Common myeloid progenitor, CD34-positive (primary cell): ENCODE measurements at regions not wholly inside any gene's neighbourhood (a gene's known extent, or its start where the extent isn't known, plus 50 kb on each side); places are given as distances from the start of the nearest gene placed in this dataset.
"Not testable (repeated sequence)": the region's sequence is repeated elsewhere in the genome, so short reads cannot be mapped to it uniquely, and the experiment has no call there.

Source experiments
- CTCF ChIA-PET: fragments of 350-600 bp; sonication (Branson Sonifier 250); formaldehyde crosslinking; loops from one replicate; lab custom pipeline; 2021; ENCODE audit warnings: antibody characterized with exemption; lab: Charles Lee
- POLR2A ChIA-PET: fragments of 350-600 bp; sonication (Branson Sonifier 250); formaldehyde crosslinking; loops from one replicate; lab custom pipeline; 2021; ENCODE audit warnings: antibody characterized with exemption; lab: Charles Lee
- DNase-seq, 3 donors: peaks; one replicate each; pipeline versions ENCODE4 v3.0.0 to v3.0.0-alpha.2; 2013
- H3K27ac ChIP-seq, 2 experiments: 1 replicate in 1 of 2; 2 replicates in 1 of 2; pipeline ENCODE4 v1.7.0; 2013; ENCODE audit warnings: inconsistent platforms in 2 of 2, low read length in 2 of 2, mild to moderate bottlenecking in 2 of 2, low read depth in 1 of 2, moderate library complexity in 1 of 2; ENCODE audit not compliant: severe bottlenecking in 2 of 2, insufficient read depth in 1 of 2, poor library complexity in 1 of 2
- H3K27me3 ChIP-seq, 5 experiments: replicated peaks in 2 of 5; 1 replicate in 3 of 5; 2 replicates in 2 of 5; pipeline versions ENCODE4 v1.6.1 to v1.7.0; 2013; ENCODE audit warnings: low read length in 4 of 5, mild to moderate bottlenecking in 2 of 5, moderate library complexity in 2 of 5, inconsistent platforms in 1 of 5; ENCODE audit not compliant: insufficient read depth in 5 of 5, control insufficient read depth in 4 of 5
- H3K36me3 ChIP-seq, 4 experiments: 1 replicate in 2 of 4; 2 replicates in 2 of 4; pipeline versions ENCODE4 v1.6.1 to v1.7.0; 2013; ENCODE audit warnings: low read length in 3 of 4, control low read depth in 1 of 4, mild to moderate bottlenecking in 1 of 4; ENCODE audit not compliant: control insufficient read depth in 4 of 4, insufficient read depth in 4 of 4
- H3K4me1 ChIP-seq, 4 experiments: 1 replicate in 3 of 4; 2 replicates in 1 of 4; pipeline versions ENCODE4 v1.6.1 to v1.7.1; 2013; ENCODE audit warnings: low read length in 3 of 4, mild to moderate bottlenecking in 3 of 4, control low read depth in 1 of 4, inconsistent platforms in 1 of 4, moderate library complexity in 1 of 4; ENCODE audit not compliant: control insufficient read depth in 4 of 4, insufficient read depth in 4 of 4; ENCODE audit errors: control extremely low read depth in 1 of 4
- H3K4me3 ChIP-seq, 7 experiments: 1 replicate in 4 of 7; 2 replicates in 3 of 7; pipeline versions ENCODE4 v1.5.1 to v1.7.0; 2013; ENCODE audit warnings: mild to moderate bottlenecking in 7 of 7, low read length in 6 of 7, moderate library complexity in 6 of 7, inconsistent platforms in 2 of 7, low read depth in 2 of 7, control low read depth in 1 of 7; ENCODE audit not compliant: insufficient read depth in 4 of 7, control insufficient read depth in 1 of 7; ENCODE audit errors: extremely low read depth in 1 of 7
- H3K9me3 ChIP-seq, 5 experiments: 1 replicate in 4 of 5; 2 replicates in 1 of 5; pipeline versions ENCODE4 v1.6.1 to v1.7.1; 2013; ENCODE audit warnings: low read length in 4 of 5, mild to moderate bottlenecking in 2 of 5, inconsistent platforms in 1 of 5, low read depth in 1 of 5, moderate library complexity in 1 of 5; ENCODE audit not compliant: control insufficient read depth in 4 of 5, insufficient read depth in 2 of 5; ENCODE audit errors: control extremely low read depth in 1 of 5
- WGBS: methylation state at CpG from one replicate; pipeline ENCODE4 v1.1.5; 2013; ENCODE audit not compliant: insufficient coverage; 5-methylcytosine and 5-hydroxymethylcytosine counted together

GRCh38 chrX:153266140-153266539, 55.4 kb downstream of the PNMA6F start:
- H3K4me1 ChIP-seq, POLR2A ChIA-PET, DNase-seq, H3K9me3 ChIP-seq, CTCF ChIA-PET, H3K27me3 ChIP-seq, H3K27ac ChIP-seq, H3K36me3 ChIP-seq, H3K4me3 ChIP-seq: not testable (repeated sequence)
- no CpG with 5 or more reads among the region's 16 CpGs for WGBS

- DNase-seq, CTCF ChIA-PET, H3K9me3 ChIP-seq, H3K36me3 ChIP-seq, H3K4me3 ChIP-seq, POLR2A ChIA-PET, H3K27ac ChIP-seq, H3K27me3 ChIP-seq, H3K4me1 ChIP-seq: not testable (repeated sequence)
- no CpG with 5 or more reads among the region's 4 CpGs for WGBS
Observed at GRCh38 chrX:153260468-153260867, 61.1 kb downstream of the PNMA6F start.

GRCh38 chrX:153253239-153253638, 68.3 kb downstream of the PNMA6F start:
- WGBS: no CpG with 5 or more reads among the region's 7 CpGs
- H3K27me3 ChIP-seq, H3K4me3 ChIP-seq, H3K9me3 ChIP-seq, H3K27ac ChIP-seq, DNase-seq, H3K36me3 ChIP-seq, CTCF ChIA-PET, H3K4me1 ChIP-seq, POLR2A ChIA-PET: not testable (repeated sequence)

- H3K4me1 ChIP-seq, DNase-seq, CTCF ChIA-PET, H3K27me3 ChIP-seq, H3K36me3 ChIP-seq, H3K27ac ChIP-seq, H3K4me3 ChIP-seq, H3K9me3 ChIP-seq, POLR2A ChIA-PET: not testable (repeated sequence)
- no CpG with 5 or more reads among the region's 20 CpGs for WGBS
Observed at GRCh38 chrX:153252378-153253129, 69.0 kb downstream of the PNMA6F start.

- DNase-seq, POLR2A ChIA-PET, H3K4me3 ChIP-seq, H3K36me3 ChIP-seq, CTCF ChIA-PET, H3K9me3 ChIP-seq, H3K27me3 ChIP-seq, H3K27ac ChIP-seq, H3K4me1 ChIP-seq: not testable (repeated sequence)
- WGBS: no CpG with 5 or more reads among the region's 12 CpGs
Observed at GRCh38 chrX:153251952-153252351, 69.6 kb downstream of the PNMA6F start.

- H3K4me1 ChIP-seq, POLR2A ChIA-PET, DNase-seq, H3K27ac ChIP-seq, H3K27me3 ChIP-seq, H3K36me3 ChIP-seq, H3K9me3 ChIP-seq, H3K4me3 ChIP-seq: not testable (repeated sequence)
- CTCF ChIA-PET: interaction anchor here (0.7 kb wide), 1 partner anchor 214 kb away, joined by 6 read pairs; no protein-coding TSS in a partner anchor
- WGBS: no CpG with 5 or more reads among the region's 1 CpG
Observed at GRCh38 chrX:153250762-153251161, 70.8 kb downstream of the PNMA6F start.

- POLR2A ChIA-PET: no interaction called here
- CTCF ChIA-PET: no interaction called here
- H3K4me3 ChIP-seq: peak overlapping the region in 4 of 7 experiments; percentile 5 to 70 (median 25)
- H3K27ac ChIP-seq: peak overlapping the region in 1 of 2 experiments; percentile 21
- peaks cover 0 to 12% (median 2%) of the 10 kb centered on the region in 5 experiments for H3K27me3 ChIP-seq
- peak; percentile 11 to 60 (median 56) for DNase-seq
- 37% methylated on average over 4 of the region's 4 CpGs for WGBS
- H3K4me1 ChIP-seq: peaks cover 0 to 6% (median 0%) of the 10 kb centered on the region in 4 experiments
- no peaks in the 10 kb centered on the region for H3K9me3 ChIP-seq
- H3K36me3 ChIP-seq: no peaks in the 10 kb centered on the region
Observed at GRCh38 chrX:153245288-153245731, 66.2 kb downstream of the MAGEA1 start.
